H1 (cell line): ENCODE measurements at regions not wholly inside any gene's neighbourhood (a gene's known extent, or its start where the extent isn't known, plus 50 kb on each side); places are given as distances from the start of the nearest gene placed in this dataset.

Experiments
- CHD2 ChIP-seq: IDR thresholded peaks from 2 replicates; pipeline ENCODE4 v1.6.1; 2012; ENCODE audit warnings: low read length, improper control_type of control experiment
- RXRA ChIP-seq: IDR thresholded peaks from 2 replicates; pipeline ENCODE4 v1.6.1; 2011; ENCODE audit warnings: low read depth, mild to moderate bottlenecking, low read length, moderate library complexity; ENCODE audit not compliant: insufficient read depth
- TF ChIP-seq, protein P1 (sequence below): fragments of 300-600 bp; sonication (generic); IDR thresholded peaks from 2 replicates; pipeline ENCODE4 v1.7.1; 2012; ENCODE audit warnings: low read length, moderate library complexity, mild to moderate bottlenecking, inconsistent platforms; ENCODE audit not compliant: insufficient replicate concordance
- TF ChIP-seq, protein P2 (sequence below): IDR thresholded peaks from 2 replicates; pipeline ENCODE4 v1.6.1; 2012; ENCODE audit warnings: inconsistent platforms

DNA sequence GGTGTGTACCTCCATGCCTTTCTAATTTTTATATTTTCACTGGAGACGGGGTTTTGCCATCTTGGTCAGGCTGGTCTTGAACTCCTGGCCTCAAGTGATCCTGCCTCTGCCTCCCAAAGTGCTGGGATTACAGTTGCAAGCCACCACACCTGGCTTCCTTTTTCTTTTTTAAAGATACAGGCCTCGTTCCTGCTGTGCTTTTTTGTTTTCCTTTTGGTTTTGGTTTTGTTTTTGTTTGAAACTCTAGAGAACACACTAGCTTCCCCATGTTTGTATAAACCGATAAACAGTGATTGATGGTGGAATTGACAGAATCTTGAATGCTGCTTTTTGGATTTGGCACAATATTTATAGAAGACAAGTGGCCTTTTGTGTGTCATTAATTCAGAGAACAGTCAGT lies 1603.4 kb downstream of the MAT2B start (continued):
- TF ChIP-seq, protein P1, sequence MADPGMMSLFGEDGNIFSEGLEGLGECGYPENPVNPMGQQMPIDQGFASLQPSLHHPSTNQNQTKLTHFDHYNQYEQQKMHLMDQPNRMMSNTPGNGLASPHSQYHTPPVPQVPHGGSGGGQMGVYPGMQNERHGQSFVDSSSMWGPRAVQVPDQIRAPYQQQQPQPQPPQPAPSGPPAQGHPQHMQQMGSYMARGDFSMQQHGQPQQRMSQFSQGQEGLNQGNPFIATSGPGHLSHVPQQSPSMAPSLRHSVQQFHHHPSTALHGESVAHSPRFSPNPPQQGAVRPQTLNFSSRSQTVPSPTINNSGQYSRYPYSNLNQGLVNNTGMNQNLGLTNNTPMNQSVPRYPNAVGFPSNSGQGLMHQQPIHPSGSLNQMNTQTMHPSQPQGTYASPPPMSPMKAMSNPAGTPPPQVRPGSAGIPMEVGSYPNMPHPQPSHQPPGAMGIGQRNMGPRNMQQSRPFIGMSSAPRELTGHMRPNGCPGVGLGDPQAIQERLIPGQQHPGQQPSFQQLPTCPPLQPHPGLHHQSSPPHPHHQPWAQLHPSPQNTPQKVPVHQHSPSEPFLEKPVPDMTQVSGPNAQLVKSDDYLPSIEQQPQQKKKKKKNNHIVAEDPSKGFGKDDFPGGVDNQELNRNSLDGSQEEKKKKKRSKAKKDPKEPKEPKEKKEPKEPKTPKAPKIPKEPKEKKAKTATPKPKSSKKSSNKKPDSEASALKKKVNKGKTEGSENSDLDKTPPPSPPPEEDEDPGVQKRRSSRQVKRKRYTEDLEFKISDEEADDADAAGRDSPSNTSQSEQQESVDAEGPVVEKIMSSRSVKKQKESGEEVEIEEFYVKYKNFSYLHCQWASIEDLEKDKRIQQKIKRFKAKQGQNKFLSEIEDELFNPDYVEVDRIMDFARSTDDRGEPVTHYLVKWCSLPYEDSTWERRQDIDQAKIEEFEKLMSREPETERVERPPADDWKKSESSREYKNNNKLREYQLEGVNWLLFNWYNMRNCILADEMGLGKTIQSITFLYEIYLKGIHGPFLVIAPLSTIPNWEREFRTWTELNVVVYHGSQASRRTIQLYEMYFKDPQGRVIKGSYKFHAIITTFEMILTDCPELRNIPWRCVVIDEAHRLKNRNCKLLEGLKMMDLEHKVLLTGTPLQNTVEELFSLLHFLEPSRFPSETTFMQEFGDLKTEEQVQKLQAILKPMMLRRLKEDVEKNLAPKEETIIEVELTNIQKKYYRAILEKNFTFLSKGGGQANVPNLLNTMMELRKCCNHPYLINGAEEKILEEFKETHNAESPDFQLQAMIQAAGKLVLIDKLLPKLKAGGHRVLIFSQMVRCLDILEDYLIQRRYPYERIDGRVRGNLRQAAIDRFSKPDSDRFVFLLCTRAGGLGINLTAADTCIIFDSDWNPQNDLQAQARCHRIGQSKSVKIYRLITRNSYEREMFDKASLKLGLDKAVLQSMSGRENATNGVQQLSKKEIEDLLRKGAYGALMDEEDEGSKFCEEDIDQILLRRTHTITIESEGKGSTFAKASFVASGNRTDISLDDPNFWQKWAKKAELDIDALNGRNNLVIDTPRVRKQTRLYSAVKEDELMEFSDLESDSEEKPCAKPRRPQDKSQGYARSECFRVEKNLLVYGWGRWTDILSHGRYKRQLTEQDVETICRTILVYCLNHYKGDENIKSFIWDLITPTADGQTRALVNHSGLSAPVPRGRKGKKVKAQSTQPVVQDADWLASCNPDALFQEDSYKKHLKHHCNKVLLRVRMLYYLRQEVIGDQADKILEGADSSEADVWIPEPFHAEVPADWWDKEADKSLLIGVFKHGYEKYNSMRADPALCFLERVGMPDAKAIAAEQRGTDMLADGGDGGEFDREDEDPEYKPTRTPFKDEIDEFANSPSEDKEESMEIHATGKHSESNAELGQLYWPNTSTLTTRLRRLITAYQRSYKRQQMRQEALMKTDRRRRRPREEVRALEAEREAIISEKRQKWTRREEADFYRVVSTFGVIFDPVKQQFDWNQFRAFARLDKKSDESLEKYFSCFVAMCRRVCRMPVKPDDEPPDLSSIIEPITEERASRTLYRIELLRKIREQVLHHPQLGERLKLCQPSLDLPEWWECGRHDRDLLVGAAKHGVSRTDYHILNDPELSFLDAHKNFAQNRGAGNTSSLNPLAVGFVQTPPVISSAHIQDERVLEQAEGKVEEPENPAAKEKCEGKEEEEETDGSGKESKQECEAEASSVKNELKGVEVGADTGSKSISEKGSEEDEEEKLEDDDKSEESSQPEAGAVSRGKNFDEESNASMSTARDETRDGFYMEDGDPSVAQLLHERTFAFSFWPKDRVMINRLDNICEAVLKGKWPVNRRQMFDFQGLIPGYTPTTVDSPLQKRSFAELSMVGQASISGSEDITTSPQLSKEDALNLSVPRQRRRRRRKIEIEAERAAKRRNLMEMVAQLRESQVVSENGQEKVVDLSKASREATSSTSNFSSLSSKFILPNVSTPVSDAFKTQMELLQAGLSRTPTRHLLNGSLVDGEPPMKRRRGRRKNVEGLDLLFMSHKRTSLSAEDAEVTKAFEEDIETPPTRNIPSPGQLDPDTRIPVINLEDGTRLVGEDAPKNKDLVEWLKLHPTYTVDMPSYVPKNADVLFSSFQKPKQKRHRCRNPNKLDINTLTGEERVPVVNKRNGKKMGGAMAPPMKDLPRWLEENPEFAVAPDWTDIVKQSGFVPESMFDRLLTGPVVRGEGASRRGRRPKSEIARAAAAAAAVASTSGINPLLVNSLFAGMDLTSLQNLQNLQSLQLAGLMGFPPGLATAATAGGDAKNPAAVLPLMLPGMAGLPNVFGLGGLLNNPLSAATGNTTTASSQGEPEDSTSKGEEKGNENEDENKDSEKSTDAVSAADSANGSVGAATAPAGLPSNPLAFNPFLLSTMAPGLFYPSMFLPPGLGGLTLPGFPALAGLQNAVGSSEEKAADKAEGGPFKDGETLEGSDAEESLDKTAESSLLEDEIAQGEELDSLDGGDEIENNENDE = no peak
- TF ChIP-seq RXRA (no peak), CHD2 (no peak)
- TF ChIP-seq, protein P2, sequence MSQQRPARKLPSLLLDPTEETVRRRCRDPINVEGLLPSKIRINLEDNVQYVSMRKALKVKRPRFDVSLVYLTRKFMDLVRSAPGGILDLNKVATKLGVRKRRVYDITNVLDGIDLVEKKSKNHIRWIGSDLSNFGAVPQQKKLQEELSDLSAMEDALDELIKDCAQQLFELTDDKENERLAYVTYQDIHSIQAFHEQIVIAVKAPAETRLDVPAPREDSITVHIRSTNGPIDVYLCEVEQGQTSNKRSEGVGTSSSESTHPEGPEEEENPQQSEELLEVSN = no peak
